ENCODE measurements at regions not wholly inside any gene's neighbourhood (a gene's known extent, or its start where the extent isn't known, plus 50 kb on each side); places are given as distances from the start of the nearest gene placed in this dataset.

DNA sequence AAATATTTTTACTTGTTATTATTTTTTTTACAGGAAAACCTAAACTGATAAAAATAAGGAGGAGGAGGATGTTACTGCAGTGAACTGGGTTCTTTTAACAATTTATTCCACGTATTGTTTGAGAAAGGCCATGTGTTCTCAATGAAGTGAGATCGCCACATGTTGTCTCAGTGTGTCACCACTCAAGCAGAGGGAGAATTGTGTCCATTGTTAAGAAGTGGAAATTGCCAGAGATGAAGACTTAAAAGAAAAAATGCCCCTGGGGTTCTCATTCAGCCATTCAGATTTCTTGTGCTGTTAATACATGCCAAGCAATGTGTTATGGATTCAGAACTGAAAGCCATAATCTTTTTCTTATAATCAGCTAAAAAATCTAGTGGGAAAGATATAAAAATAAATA lies 297.1 kb downstream of the NSUN3 start (continued):
- TF ChIP-seq, protein P1, sequence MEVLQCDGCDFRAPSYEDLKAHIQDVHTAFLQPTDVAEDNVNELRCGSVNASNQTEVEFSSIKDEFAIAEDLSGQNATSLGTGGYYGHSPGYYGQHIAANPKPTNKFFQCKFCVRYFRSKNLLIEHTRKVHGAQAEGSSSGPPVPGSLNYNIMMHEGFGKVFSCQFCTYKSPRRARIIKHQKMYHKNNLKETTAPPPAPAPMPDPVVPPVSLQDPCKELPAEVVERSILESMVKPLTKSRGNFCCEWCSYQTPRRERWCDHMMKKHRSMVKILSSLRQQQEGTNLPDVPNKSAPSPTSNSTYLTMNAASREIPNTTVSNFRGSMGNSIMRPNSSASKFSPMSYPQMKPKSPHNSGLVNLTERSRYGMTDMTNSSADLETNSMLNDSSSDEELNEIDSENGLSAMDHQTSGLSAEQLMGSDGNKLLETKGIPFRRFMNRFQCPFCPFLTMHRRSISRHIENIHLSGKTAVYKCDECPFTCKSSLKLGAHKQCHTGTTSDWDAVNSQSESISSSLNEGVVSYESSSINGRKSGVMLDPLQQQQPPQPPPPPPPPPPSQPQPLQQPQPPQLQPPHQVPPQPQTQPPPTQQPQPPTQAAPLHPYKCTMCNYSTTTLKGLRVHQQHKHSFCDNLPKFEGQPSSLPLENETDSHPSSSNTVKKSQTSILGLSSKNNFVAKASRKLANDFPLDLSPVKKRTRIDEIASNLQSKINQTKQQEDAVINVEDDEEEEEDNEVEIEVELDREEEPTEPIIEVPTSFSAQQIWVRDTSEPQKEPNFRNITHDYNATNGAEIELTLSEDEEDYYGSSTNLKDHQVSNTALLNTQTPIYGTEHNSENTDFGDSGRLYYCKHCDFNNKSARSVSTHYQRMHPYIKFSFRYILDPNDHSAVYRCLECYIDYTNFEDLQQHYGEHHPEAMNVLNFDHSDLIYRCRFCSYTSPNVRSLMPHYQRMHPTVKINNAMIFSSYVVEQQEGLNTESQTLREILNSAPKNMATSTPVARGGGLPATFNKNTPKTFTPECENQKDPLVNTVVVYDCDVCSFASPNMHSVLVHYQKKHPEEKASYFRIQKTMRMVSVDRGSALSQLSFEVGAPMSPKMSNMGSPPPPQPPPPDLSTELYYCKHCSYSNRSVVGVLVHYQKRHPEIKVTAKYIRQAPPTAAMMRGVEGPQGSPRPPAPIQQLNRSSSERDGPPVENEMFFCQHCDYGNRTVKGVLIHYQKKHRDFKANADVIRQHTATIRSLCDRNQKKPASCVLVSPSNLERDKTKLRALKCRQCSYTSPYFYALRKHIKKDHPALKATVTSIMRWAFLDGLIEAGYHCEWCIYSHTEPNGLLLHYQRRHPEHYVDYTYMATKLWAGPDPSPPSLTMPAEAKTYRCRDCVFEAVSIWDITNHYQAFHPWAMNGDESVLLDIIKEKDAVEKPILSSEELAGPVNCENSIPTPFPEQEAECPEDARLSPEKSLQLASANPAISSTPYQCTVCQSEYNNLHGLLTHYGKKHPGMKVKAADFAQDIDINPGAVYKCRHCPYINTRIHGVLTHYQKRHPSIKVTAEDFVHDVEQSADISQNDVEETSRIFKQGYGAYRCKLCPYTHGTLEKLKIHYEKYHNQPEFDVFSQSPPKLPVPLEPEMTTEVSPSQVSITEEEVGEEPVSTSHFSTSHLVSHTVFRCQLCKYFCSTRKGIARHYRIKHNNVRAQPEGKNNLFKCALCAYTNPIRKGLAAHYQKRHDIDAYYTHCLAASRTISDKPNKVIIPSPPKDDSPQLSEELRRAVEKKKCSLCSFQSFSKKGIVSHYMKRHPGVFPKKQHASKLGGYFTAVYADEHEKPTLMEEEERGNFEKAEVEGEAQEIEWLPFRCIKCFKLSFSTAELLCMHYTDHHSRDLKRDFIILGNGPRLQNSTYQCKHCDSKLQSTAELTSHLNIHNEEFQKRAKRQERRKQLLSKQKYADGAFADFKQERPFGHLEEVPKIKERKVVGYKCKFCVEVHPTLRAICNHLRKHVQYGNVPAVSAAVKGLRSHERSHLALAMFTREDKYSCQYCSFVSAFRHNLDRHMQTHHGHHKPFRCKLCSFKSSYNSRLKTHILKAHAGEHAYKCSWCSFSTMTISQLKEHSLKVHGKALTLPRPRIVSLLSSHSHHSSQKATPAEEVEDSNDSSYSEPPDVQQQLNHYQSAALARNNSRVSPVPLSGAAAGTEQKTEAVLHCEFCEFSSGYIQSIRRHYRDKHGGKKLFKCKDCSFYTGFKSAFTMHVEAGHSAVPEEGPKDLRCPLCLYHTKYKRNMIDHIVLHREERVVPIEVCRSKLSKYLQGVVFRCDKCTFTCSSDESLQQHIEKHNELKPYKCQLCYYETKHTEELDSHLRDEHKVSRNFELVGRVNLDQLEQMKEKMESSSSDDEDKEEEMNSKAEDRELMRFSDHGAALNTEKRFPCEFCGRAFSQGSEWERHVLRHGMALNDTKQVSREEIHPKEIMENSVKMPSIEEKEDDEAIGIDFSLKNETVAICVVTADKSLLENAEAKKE (CRISPR knock-in tag; IDR thresholded peaks at IDR 0.05) = no peak

DNA sequence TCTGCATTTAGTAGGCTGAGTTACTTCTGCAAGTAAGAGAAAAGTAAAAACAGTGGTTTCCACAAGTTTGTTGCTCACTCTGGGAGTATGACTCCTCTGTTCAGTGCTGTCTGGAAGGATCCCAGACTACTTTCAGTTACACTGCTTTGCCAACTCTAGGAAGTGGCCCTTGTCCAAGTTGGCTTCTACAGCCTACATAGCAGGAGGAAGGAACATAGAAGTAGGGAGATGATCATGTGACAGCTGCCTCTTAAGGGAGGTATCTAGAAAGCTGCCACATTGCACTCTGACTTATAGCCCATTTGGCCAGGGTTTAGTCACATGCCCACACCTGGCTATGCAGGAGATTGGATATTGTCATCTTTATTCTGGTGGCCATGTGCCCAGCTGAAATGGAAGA lies 298.1 kb downstream of the NSUN3 start:
- H3K9me2 ChIP-seq (ENCODE audit: insufficient read depth) = no peaks in the 10 kb centered on the region
- H3K36me3 Mint-ChIP-seq (ENCODE audit: low read depth) = no peaks in the 10 kb centered on the region; the same call in 1 of the 3 replicates
- H3K27ac Mint-ChIP-seq = no peak overlapping the region
- H2AFZ ChIP-seq = no peak overlapping the region
- H3K36me3 ChIP-seq (ENCODE audit: insufficient read depth) = no peaks in the 10 kb centered on the region
- no peak overlapping the region for H3K4me3 ChIP-seq
- H3K27me3 Mint-ChIP-seq (ENCODE audit: insufficient read depth, low read depth, poor library complexity) = peaks cover 2% of the 10 kb centered on the region
- peaks cover under 1% of the 10 kb centered on the region; the same call in 1 of the 3 replicates for H3K9me3 Mint-ChIP-seq
- no peak overlapping the region for H3K4me3 Mint-ChIP-seq
- no peaks in the 10 kb centered on the region for H4K20me1 ChIP-seq (replicated peaks; ENCODE audit: insufficient read depth)
- H3F3A ChIP-seq (replicated peaks; ENCODE audit: low read depth) = no peaks in the 10 kb centered on the region
- H3K4me1 Mint-ChIP-seq = no peaks in the 10 kb centered on the region
- no peaks in the 10 kb centered on the region for H3K27me3 ChIP-seq (ENCODE audit: insufficient read depth)
- H3K79me2 ChIP-seq (replicated peaks; ENCODE audit: insufficient read depth) = no peaks in the 10 kb centered on the region
- H3K4me2 ChIP-seq = no peak overlapping the region
- DNase-seq (ENCODE audit: low spot score) = no peak
- H3K27ac ChIP-seq (ENCODE audit: low read depth) = no peak overlapping the region
- ATAC-seq = no peak
- H3K4me1 ChIP-seq (ENCODE audit: insufficient read depth) = no peaks in the 10 kb centered on the region
- TF ChIP-seq, protein P2, sequence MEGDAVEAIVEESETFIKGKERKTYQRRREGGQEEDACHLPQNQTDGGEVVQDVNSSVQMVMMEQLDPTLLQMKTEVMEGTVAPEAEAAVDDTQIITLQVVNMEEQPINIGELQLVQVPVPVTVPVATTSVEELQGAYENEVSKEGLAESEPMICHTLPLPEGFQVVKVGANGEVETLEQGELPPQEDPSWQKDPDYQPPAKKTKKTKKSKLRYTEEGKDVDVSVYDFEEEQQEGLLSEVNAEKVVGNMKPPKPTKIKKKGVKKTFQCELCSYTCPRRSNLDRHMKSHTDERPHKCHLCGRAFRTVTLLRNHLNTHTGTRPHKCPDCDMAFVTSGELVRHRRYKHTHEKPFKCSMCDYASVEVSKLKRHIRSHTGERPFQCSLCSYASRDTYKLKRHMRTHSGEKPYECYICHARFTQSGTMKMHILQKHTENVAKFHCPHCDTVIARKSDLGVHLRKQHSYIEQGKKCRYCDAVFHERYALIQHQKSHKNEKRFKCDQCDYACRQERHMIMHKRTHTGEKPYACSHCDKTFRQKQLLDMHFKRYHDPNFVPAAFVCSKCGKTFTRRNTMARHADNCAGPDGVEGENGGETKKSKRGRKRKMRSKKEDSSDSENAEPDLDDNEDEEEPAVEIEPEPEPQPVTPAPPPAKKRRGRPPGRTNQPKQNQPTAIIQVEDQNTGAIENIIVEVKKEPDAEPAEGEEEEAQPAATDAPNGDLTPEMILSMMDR (conservative IDR thresholded peaks at IDR 0.05; ENCODE audit: low read depth in 2 of 2) = no peak
- TF ChIP-seq POLR2AphosphoS5 (IDR thresholded peaks at IDR 0.05; ENCODE audit: low read depth) (no peak), CREB1 (CRISPR knock-in tag; IDR thresholded peaks at IDR 0.05; ENCODE audit: low read depth) (no peak), JUNB (IDR thresholded peaks at IDR 0.05; ENCODE audit: unreplicated experiment) (no peak)
- TF ChIP-seq, protein P1 (CRISPR knock-in tag; IDR thresholded peaks at IDR 0.05) = no peak

Measured in GM23338 (cell line).